HG02852 (cell line): ENCODE measurements at regions not wholly inside any gene's neighbourhood (a gene's known extent, or its start where the extent isn't known, plus 50 kb on each side); places are given as distances from the start of the nearest gene placed in this dataset.

Source experiments
- ATAC-seq: cut with Tn5 transposase; IDR thresholded peaks from one replicate; pipeline ENCODE4 v1.9.1; 2021; ENCODE audit warnings: mild to moderate bottlenecking, moderate library complexity; ENCODE audit not compliant: unreplicated experiment

- no peak for ATAC-seq
Measured at GRCh38 chr7:54632696-54633095, 90.5 kb downstream of the VSTM2A start.

- ATAC-seq, result no peak
Measured at GRCh38 chr7:54629771-54630170, 87.6 kb downstream of the VSTM2A start.

- ATAC-seq, result no peak
Measured at GRCh38 chr7:54622696-54623309, 80.6 kb downstream of the VSTM2A start.
